ENCODE measurements at regions not wholly inside any gene's neighbourhood (a gene's known extent, or its start where the extent isn't known, plus 50 kb on each side); places are given as distances from the start of the nearest gene placed in this dataset.

GRCh38 chr9:107636571-107637381 lies 147.2 kb upstream of the KLF4 start:
- Mint-ChIP-seq H3K27ac (no peak overlapping the region), H3K4me1 (peaks cover 9% of the 10 kb centered on the region), H3K4me3 (no peak overlapping the region), H3K36me3 (peaks cover 1% of the 10 kb centered on the region), H3K9me3 (no peaks in the 10 kb centered on the region), H3K27me3 (peaks cover 34% of the 10 kb centered on the region)

GRCh38 chr9:107635803-107636174 lies 146.2 kb upstream of the KLF4 start:
- Mint-ChIP-seq H3K27ac (no peak overlapping the region), H3K9me3 (no peaks in the 10 kb centered on the region), H3K4me1 (peaks cover 9% of the 10 kb centered on the region), H3K36me3 (no peaks in the 10 kb centered on the region), H3K4me3 (no peak overlapping the region), H3K27me3 (peaks cover 29% of the 10 kb centered on the region)

GRCh38 chr9:107635101-107635802 lies 145.7 kb upstream of the KLF4 start:
- Mint-ChIP-seq H3K27me3 (peaks cover 25% of the 10 kb centered on the region), H3K36me3 (no peaks in the 10 kb centered on the region), H3K27ac (no peak overlapping the region), H3K4me1 (peaks cover 9% of the 10 kb centered on the region), H3K9me3 (no peaks in the 10 kb centered on the region), H3K4me3 (no peak overlapping the region)

DNA sequence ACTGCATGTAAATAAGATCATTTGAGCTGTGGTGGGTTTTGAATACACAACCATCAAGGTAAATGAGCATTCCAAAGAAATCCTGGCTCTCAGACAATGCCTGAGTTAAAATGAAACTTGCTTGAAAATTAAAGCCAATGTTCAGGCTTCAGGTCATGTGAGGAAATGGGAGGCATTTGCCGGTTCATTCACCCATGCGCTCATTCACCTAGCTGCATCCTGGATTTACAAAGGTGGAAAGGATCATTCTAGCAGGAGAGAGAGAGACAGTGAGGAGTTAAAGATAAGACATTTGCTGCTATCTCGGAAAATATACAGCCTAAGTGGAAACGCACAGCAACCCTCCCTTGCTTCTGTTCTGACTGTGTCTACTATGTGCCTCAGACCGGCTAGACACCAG lies 143.8 kb upstream of the KLF4 start:
- Mint-ChIP-seq H3K27me3 (peaks cover 12% of the 10 kb centered on the region), H3K9me3 (no peaks in the 10 kb centered on the region), H3K4me1 (peaks cover 4% of the 10 kb centered on the region), H3K36me3 (no peaks in the 10 kb centered on the region), H3K27ac (no peak overlapping the region), H3K4me3 (no peak overlapping the region)

DNA sequence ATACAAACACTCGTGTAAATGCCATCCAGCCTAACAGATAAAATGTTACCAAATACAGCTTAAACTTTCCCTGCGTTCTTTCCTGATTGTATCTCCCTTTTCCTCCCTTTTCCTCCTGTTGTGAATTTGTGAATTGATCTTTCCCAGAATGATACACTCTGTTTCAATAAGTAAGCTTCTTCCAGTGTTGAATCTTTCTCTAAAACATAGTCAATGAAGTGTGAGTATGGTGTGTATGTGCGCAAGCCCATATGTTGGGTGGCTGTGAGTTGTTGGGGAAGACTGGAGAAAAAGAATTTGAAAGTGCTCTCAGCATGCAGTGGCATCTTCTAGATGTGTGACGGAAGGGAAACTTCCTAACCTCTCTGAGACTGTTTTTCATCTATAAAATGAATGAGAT lies 143.1 kb upstream of the KLF4 start:
- Mint-ChIP-seq H3K4me1 (no peaks in the 10 kb centered on the region), H3K36me3 (no peaks in the 10 kb centered on the region), H3K27me3 (peaks cover 9% of the 10 kb centered on the region), H3K27ac (no peak overlapping the region), H3K4me3 (no peak overlapping the region), H3K9me3 (no peaks in the 10 kb centered on the region)

DNA sequence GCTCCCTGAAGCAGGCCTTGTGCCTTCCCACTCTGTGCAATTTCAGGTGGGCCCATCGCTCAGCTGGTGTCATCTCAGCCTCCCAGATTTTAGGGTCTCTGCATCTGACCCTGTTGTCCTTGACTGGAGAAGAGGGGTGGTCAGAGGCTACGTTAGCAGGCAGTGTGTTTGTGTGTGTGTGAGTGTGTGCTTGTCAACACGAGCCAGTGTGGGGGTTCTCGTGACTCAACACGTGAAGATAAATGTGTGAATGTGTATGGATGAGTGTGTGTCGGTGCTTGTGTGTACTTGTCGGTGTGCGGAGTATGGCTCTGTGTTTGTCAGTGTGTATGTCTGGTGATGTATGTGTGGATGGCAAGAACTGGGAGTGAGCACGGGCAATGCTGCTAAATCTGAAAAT lies 142.6 kb upstream of the KLF4 start:
- H3K36me3 Mint-ChIP-seq: no peaks in the 10 kb centered on the region
- no peaks in the 10 kb centered on the region for H3K4me1 Mint-ChIP-seq
- no peaks in the 10 kb centered on the region for H3K9me3 Mint-ChIP-seq
- no peak overlapping the region for H3K4me3 Mint-ChIP-seq
- no peak overlapping the region for H3K27ac Mint-ChIP-seq
- peaks cover 9% of the 10 kb centered on the region for H3K27me3 Mint-ChIP-seq

DNA sequence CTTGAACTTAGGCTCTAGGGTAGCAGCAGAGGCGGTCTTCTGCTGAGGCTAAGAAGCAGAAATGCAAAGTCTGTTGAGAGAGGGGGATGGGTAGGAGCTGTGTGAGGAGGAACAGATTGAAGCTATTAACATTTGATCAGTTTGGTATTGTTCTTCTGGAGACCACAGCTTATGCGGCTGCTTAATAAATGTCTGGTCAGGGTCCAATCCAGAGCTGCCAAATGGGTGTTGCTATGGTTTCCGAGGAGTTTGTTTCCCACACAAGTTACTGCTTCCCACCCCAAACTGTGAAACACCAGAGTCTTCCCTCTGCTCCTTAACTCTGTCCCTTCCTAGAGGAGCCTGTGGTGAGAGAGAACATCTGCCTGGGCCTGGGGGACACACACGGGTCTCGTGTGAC lies 142.2 kb upstream of the KLF4 start:
- no peak overlapping the region for H3K4me3 Mint-ChIP-seq
- peaks cover 6% of the 10 kb centered on the region for H3K27me3 Mint-ChIP-seq
- H3K9me3 Mint-ChIP-seq: no peaks in the 10 kb centered on the region

GRCh38 chr9:107630156-107630555 lies 140.6 kb upstream of the KLF4 start:
- Mint-ChIP-seq H3K4me1 (no peaks in the 10 kb centered on the region), H3K27ac (no peak overlapping the region), H3K4me3 (no peak overlapping the region), H3K36me3 (no peaks in the 10 kb centered on the region), H3K9me3 (no peaks in the 10 kb centered on the region), H3K27me3 (no peaks in the 10 kb centered on the region)

More for the DNA sequence above, 142.2 kb upstream of the KLF4 start:
- Mint-ChIP-seq H3K4me1 (no peaks in the 10 kb centered on the region), H3K27ac (no peak overlapping the region), H3K36me3 (no peaks in the 10 kb centered on the region)

DNA sequence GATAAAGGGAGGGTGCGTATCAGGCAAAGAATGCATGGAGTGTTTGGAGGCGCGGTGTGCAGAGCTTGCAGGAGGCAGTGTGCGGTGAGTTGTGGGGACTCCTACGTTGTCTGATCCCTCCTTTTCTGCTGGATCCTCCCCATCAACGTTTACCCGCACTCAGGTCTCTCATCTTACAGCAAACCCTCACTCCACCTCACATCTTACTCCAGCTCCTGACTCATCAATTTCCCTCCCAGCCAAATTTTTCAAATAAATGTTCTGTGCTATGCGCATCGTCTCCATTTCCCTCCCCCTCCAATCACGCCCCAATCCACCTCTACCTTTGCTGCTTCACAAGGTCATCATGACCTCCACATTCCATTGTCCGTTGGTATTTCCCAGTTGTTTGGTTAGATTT lies 138.9 kb upstream of the KLF4 start:
- no peaks in the 10 kb centered on the region for H3K27me3 Mint-ChIP-seq
- no peaks in the 10 kb centered on the region for H3K36me3 Mint-ChIP-seq
- H3K9me3 Mint-ChIP-seq: no peaks in the 10 kb centered on the region
- H3K27ac Mint-ChIP-seq: no peak overlapping the region
- H3K4me1 Mint-ChIP-seq: no peaks in the 10 kb centered on the region
- no peak overlapping the region for H3K4me3 Mint-ChIP-seq

DNA sequence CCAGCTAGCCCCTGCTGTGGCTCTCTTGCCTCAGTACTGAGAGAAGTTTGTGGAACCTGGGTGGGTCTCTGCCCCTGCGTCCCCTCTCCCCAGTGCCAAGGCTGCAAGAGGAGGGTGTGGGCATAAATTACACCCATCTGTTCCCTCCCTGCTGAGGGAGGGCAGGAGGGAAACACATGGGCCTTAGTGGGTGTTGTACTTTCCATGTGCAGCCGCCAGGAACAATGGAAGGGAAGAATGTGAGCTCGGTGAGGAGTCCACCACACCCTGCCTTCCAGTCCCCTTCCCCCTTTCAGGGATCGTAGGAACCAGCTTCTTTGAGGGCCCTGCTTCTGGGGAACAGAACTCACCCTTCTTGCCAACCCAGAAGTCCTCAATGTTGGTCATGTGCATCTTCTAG lies 138.2 kb upstream of the KLF4 start:
- Mint-ChIP-seq H3K27ac (no peak overlapping the region), H3K4me3 (no peak overlapping the region), H3K27me3 (no peaks in the 10 kb centered on the region), H3K4me1 (no peaks in the 10 kb centered on the region), H3K9me3 (no peaks in the 10 kb centered on the region), H3K36me3 (no peaks in the 10 kb centered on the region)

GRCh38 chr9:107626118-107626517 lies 136.5 kb upstream of the KLF4 start:
- no peaks in the 10 kb centered on the region for H3K4me1 Mint-ChIP-seq
- no peaks in the 10 kb centered on the region for H3K36me3 Mint-ChIP-seq
- H3K9me3 Mint-ChIP-seq: no peaks in the 10 kb centered on the region
- no peak overlapping the region for H3K27ac Mint-ChIP-seq
- H3K4me3 Mint-ChIP-seq: no peak overlapping the region
- H3K27me3 Mint-ChIP-seq: no peaks in the 10 kb centered on the region

DNA sequence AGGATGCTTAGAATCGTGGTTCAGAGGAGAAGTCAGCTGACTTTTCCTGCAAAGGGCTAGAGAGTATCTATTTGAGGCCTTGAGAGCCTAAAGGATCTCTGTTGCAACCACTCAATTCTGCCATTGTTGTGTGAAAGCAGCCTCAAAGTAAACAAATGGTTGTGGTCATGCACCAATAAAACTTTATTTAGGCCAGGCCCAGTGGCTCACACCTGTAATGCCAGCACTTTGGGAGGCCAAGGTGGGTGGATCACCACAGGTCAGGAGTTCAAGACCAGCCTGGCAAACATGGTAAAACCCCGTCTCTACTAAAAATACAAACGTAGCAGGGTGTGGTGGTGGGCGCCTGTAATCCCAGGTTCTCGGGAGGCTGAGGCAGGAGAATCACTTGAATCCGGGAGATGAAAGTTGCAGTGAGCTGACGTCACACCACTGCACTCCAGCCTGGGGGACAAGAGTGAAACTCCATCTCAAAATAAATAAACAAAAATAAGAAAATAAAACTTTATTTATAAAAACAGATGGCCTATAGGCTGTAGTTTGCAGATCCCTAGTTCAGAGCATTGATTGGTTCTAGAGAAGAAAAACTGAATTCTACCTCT lies 135.9 kb upstream of the KLF4 start:
- Mint-ChIP-seq H3K36me3 (no peaks in the 10 kb centered on the region), H3K27me3 (no peaks in the 10 kb centered on the region), H3K4me3 (no peak overlapping the region), H3K9me3 (no peaks in the 10 kb centered on the region), H3K27ac (no peak overlapping the region), H3K4me1 (no peaks in the 10 kb centered on the region)

- Mint-ChIP-seq H3K4me3 (no peak overlapping the region), H3K4me1 (no peaks in the 10 kb centered on the region)
These were observed 134.8 kb upstream of the KLF4 start for GRCh38 chr9:107624234-107624948.

GRCh38 chr9:107621436-107621835 lies 131.9 kb upstream of the KLF4 start:
- no peaks in the 10 kb centered on the region for H3K27me3 Mint-ChIP-seq
- H3K4me1 Mint-ChIP-seq: no peaks in the 10 kb centered on the region
- H3K27ac Mint-ChIP-seq: no peak overlapping the region
- no peak overlapping the region for H3K4me3 Mint-ChIP-seq
- no peaks in the 10 kb centered on the region for H3K36me3 Mint-ChIP-seq
- no peaks in the 10 kb centered on the region for H3K9me3 Mint-ChIP-seq

More at GRCh38 chr9:107624234-107624948, 134.8 kb upstream of the KLF4 start:
- no peaks in the 10 kb centered on the region for H3K36me3 Mint-ChIP-seq
- H3K9me3 Mint-ChIP-seq: no peaks in the 10 kb centered on the region
- H3K27ac Mint-ChIP-seq: no peak overlapping the region
- no peaks in the 10 kb centered on the region for H3K27me3 Mint-ChIP-seq

GRCh38 chr9:107620801-107621200 lies 131.2 kb upstream of the KLF4 start:
- no peaks in the 10 kb centered on the region for H3K27me3 Mint-ChIP-seq
- H3K4me1 Mint-ChIP-seq: no peaks in the 10 kb centered on the region
- H3K4me3 Mint-ChIP-seq: no peak overlapping the region
- no peak overlapping the region for H3K27ac Mint-ChIP-seq
- H3K36me3 Mint-ChIP-seq: no peaks in the 10 kb centered on the region
- H3K9me3 Mint-ChIP-seq: no peaks in the 10 kb centered on the region

DNA sequence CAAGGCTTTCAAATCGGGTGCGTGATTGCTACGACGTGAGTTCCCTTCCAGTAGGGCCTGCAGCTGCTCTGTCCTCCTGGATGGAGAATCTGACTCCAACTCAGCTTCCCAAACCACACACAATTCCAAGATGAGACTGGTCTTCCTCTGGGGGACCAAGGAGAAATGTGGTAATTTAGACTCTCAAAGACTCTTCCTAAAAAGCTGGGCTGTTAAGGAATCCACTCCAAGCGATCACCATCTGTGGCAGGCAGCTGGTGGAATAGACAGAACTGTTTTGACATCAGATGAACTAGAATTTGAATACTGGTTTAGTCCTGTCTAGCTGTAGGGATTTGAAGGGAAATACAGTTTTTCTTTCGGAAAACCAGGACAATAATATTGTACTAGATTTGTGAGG lies 130.7 kb upstream of the KLF4 start:
- Mint-ChIP-seq H3K4me3 (no peak overlapping the region), H3K27ac (no peak overlapping the region), H3K4me1 (no peaks in the 10 kb centered on the region), H3K9me3 (no peaks in the 10 kb centered on the region), H3K27me3 (no peaks in the 10 kb centered on the region), H3K36me3 (no peaks in the 10 kb centered on the region)
